ENCODE measurements at regions not wholly inside any gene's neighbourhood (a gene's known extent, or its start where the extent isn't known, plus 50 kb on each side); places are given as distances from the start of the nearest gene placed in this dataset.
A peak's percentile ranks its signal among the peaks of the same experiment; 100 is the strongest.

- Histone ChIP-seq H3K4me1 (ENCODE audit: control insufficient read depth, extremely low read depth, insufficient read depth, low read length) (peaks cover 11% of the 10 kb centered on the region), H3K27me3 (ENCODE audit: control insufficient read depth, extremely low read depth, insufficient read depth, low read length) (no peaks in the 10 kb centered on the region), H3K9me3 (ENCODE audit: control insufficient read depth, low read depth, low read length) (no peaks in the 10 kb centered on the region), H3K4me2 (ENCODE audit: control insufficient read depth, extremely low read depth, insufficient read depth, low read depth, low read length) (no peak overlapping the region), H4K20me1 (ENCODE audit: control insufficient read depth, extremely low read depth, insufficient read depth, low read length) (no peaks in the 10 kb centered on the region), H3K27ac (ENCODE audit: control insufficient read depth, insufficient read depth, low read length) (no peak overlapping the region), H3K4me3 (ENCODE audit: control insufficient read depth in 2 of 3, extremely low read depth in 1 of 3, insufficient read depth in 2 of 3, low read depth in 1 of 3, low read length in 3 of 3) (no peak overlapping the region), H2AFZ (ENCODE audit: control insufficient read depth, low read length) (no peak overlapping the region), H3K36me3 (ENCODE audit: control insufficient read depth in 2 of 2, extremely low read depth in 1 of 2, insufficient read depth in 2 of 2, low read length in 2 of 2) (no peaks in the 10 kb centered on the region), H3K79me2 (ENCODE audit: control insufficient read depth, insufficient read depth, low read length) (no peaks in the 10 kb centered on the region), H3K9ac (ENCODE audit: control insufficient read depth, extremely low read depth, insufficient read depth, low read length) (no peak overlapping the region), H3K9me1 (ENCODE audit: control insufficient read depth, extremely low read depth, insufficient read depth, low read length) (no peaks in the 10 kb centered on the region)
- TF ChIP-seq CTCF (optimal IDR thresholded peaks at IDR 0.05 in 1 of 3, IDR thresholded peaks at IDR 0.05 in 1 of 3, conservative IDR thresholded peaks at IDR 0.05 in 1 of 3; ENCODE audit: extremely low read depth in 1 of 3, insufficient read depth in 2 of 3, low read length in 3 of 3) (no peak), EZH2 (IDR thresholded peaks at IDR 0.05; ENCODE audit: low read length) (no peak)
- dilution Hi-C loops (cut with MboI; ENCODE audit: extremely low pct_ligation_motif_present, low sequenced_read_pairs) = no loop called here
- no peak for FAIRE-seq
- no peak for DNase-seq (ENCODE audit: low read depth, low spot score)
Measured at GRCh38 chrX:9147726-9148125, 113.8 kb upstream of the FAM9B start.

DNA sequence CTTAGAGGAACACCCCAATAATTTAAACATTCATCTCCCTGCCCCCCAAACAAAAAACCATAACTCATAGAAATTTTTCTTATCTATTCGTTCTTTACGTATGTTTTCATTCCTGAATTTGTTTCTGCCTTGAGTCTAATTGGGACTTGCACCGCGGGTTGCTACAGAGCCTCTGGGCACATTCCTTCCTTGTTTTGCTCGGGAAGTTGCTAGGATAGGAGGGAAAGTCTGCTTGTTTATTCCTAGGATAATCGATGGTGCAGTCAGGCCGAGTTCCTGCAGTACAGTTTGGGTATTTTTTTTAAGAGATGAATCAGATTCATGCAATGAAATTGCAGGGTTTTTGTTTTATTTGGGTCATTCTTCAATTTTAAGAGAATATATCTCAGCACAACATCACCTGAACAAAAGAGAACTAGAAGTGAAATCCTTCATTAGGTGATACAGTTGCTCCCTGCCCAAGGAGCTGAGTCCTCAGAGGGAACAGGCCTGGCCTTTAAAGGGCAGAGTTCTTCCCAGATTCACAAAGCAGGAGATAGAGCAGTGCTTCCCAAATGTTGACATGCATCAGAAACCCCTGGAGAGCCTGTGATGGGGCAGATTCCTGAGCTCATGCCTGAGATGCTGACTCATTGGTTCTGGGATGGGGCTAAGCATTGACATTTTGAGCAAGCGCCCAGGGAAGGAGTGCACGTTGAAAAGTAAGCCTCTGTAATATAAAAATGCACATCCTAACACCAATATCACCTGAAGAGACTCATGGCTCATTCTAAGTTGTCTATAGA, 114.9 kb upstream of the FAM9B start:
- no peak overlapping the region for H2AFZ ChIP-seq (ENCODE audit: control insufficient read depth, low read length)

More for the DNA sequence above, 114.9 kb upstream of the FAM9B start:
- no peaks in the 10 kb centered on the region for H3K79me2 ChIP-seq (ENCODE audit: control insufficient read depth, insufficient read depth, low read length)
- FAIRE-seq = peak; percentile 67
- peak overlapping the region; percentile 53 for H3K27ac ChIP-seq (ENCODE audit: control insufficient read depth, insufficient read depth, low read length)
- no peaks in the 10 kb centered on the region for H4K20me1 ChIP-seq (ENCODE audit: control insufficient read depth, extremely low read depth, insufficient read depth, low read length)
- TF ChIP-seq CTCF (optimal IDR thresholded peaks at IDR 0.05 in 1 of 3, IDR thresholded peaks at IDR 0.05 in 1 of 3, conservative IDR thresholded peaks at IDR 0.05 in 1 of 3; ENCODE audit: extremely low read depth in 1 of 3, insufficient read depth in 2 of 3, low read length in 3 of 3) = no peak
- no peak for TF ChIP-seq EZH2 (IDR thresholded peaks at IDR 0.05; ENCODE audit: low read length)
- H3K36me3 ChIP-seq (ENCODE audit: control insufficient read depth in 2 of 2, extremely low read depth in 1 of 2, insufficient read depth in 2 of 2, low read length in 2 of 2) = no peaks in the 10 kb centered on the region
- DNase-seq (ENCODE audit: low read depth, low spot score) = no peak
- H3K4me3 ChIP-seq (ENCODE audit: control insufficient read depth in 2 of 3, extremely low read depth in 1 of 3, insufficient read depth in 2 of 3, low read depth in 1 of 3, low read length in 3 of 3) = no peak overlapping the region
- H3K9me3 ChIP-seq (ENCODE audit: control insufficient read depth, low read depth, low read length) = no peaks in the 10 kb centered on the region
- no peaks in the 10 kb centered on the region for H3K27me3 ChIP-seq (ENCODE audit: control insufficient read depth, extremely low read depth, insufficient read depth, low read length)
- H3K4me1 ChIP-seq (ENCODE audit: control insufficient read depth, extremely low read depth, insufficient read depth, low read length) = peaks cover 13% of the 10 kb centered on the region
- dilution Hi-C loops (cut with MboI; ENCODE audit: extremely low pct_ligation_motif_present, low sequenced_read_pairs) = no loop called here
- no peaks in the 10 kb centered on the region for H3K9me1 ChIP-seq (ENCODE audit: control insufficient read depth, extremely low read depth, insufficient read depth, low read length)
- H3K4me2 ChIP-seq (ENCODE audit: control insufficient read depth, extremely low read depth, insufficient read depth, low read depth, low read length) = peak overlapping the region; percentile 11
- H3K9ac ChIP-seq (ENCODE audit: control insufficient read depth, extremely low read depth, insufficient read depth, low read length) = no peak overlapping the region

Measured in keratinocyte (primary cell).